ENCODE measurements at regions not wholly inside any gene's neighbourhood (a gene's known extent, or its start where the extent isn't known, plus 50 kb on each side); places are given as distances from the start of the nearest gene placed in this dataset.

- H3K4me3 ChIP-seq, result no peak overlapping the region
- no peak overlapping the region for H3K27ac ChIP-seq
- no peak for DNase-seq (ENCODE audit: low spot score)
- TF ChIP-seq CTCF (IDR thresholded peaks at IDR 0.05), result no peak
These were observed 81.1 kb upstream of the ARHGEF3 start for GRCh38 chr3:56882896-56883295.

- TF ChIP-seq CTCF (IDR thresholded peaks at IDR 0.05), result no peak
- DNase-seq (ENCODE audit: low spot score), result no peak
- Histone ChIP-seq H3K4me3 (no peak overlapping the region), H3K27ac (no peak overlapping the region)
These were observed 80.1 kb upstream of the ARHGEF3 start for GRCh38 chr3:56881841-56882240.

- Histone ChIP-seq H3K4me3 (no peak overlapping the region), H3K27ac (no peak overlapping the region)
- TF ChIP-seq CTCF (IDR thresholded peaks at IDR 0.05), result no peak
- peak; percentile 52 for DNase-seq (ENCODE audit: low spot score)
These were observed 79.2 kb upstream of the ARHGEF3 start for GRCh38 chr3:56880720-56881575.

GRCh38 chr3:56879436-56880215, 77.9 kb upstream of the ARHGEF3 start:
- DNase-seq (ENCODE audit: low spot score), result peak; percentile 2
- H3K27ac ChIP-seq, result no peak overlapping the region
- no peak for TF ChIP-seq CTCF (IDR thresholded peaks at IDR 0.05)
- H3K4me3 ChIP-seq, result no peak overlapping the region

- peak; percentile 11 for DNase-seq (ENCODE audit: low spot score)
- Histone ChIP-seq H3K27ac (no peak overlapping the region), H3K4me3 (no peak overlapping the region)
- no peak for TF ChIP-seq CTCF (IDR thresholded peaks at IDR 0.05)
These were observed 76.3 kb upstream of the ARHGEF3 start for GRCh38 chr3:56878074-56878473.

- Histone ChIP-seq H3K4me3 (no peak overlapping the region), H3K27ac (no peak overlapping the region)
- no peak for DNase-seq (ENCODE audit: low spot score)
- TF ChIP-seq CTCF (IDR thresholded peaks at IDR 0.05), result no peak
These were observed 75.2 kb upstream of the ARHGEF3 start for GRCh38 chr3:56876916-56877315.
